HepG2 (cell line): ENCODE measurements at regions not wholly inside any gene's neighbourhood (a gene's known extent, or its start where the extent isn't known, plus 50 kb on each side); places are given as distances from the start of the nearest gene placed in this dataset.

Experiments used
- DNMT1 ChIP-seq: sonication (generic); formaldehyde crosslinking; IDR thresholded peaks from 2 replicates; pipeline ENCODE4 v1.5.1; 2020; ENCODE audit warnings: mild to moderate bottlenecking, missing genetic modification reagents
- EHMT2 ChIP-seq: fragments of 200-600 bp; sonication (generic); IDR thresholded peaks from 2 replicates; pipeline ENCODE4 v1.7.0; 2017; ENCODE audit warnings: antibody characterized with exemption, low read depth, low read length, borderline replicate concordance
- KIAA2018 ChIP-seq: sonication (generic); formaldehyde crosslinking; IDR thresholded peaks from 2 replicates; pipeline ENCODE4 v1.5.0; 2020; ENCODE audit warnings: mild to moderate bottlenecking, missing genetic modification reagents, borderline replicate concordance
- MAFK ChIP-seq, 2 experiments: IDR thresholded peaks in 1 of 2; conservative IDR thresholded peaks in 1 of 2; 2 replicates each; pipeline ENCODE4 v1.6.1; 2011; ENCODE audit warnings: improper control_type of control experiment in 2 of 2, low read length in 2 of 2
- MED1 ChIP-seq: sonication (generic); formaldehyde crosslinking; IDR thresholded peaks from 2 replicates; pipeline ENCODE4 v1.4.0; 2020; ENCODE audit warnings: missing genetic modification reagents
- MTF2 ChIP-seq: sonication (generic); formaldehyde crosslinking; IDR thresholded peaks from 2 replicates; pipeline ENCODE4 v1.5.0; 2020; ENCODE audit warnings: missing genetic modification reagents, borderline replicate concordance
- PATZ1 ChIP-seq: sonication (generic); formaldehyde crosslinking; IDR thresholded peaks from 2 replicates; pipeline ENCODE4 v1.4.0; 2020; ENCODE audit warnings: missing genetic modification reagents
- PITX1 ChIP-seq: sonication (generic); formaldehyde crosslinking; IDR thresholded peaks from 2 replicates; pipeline ENCODE4 v1.5.1; 2020; ENCODE audit warnings: mild to moderate bottlenecking, missing genetic modification reagents
- RARG ChIP-seq: sonication (generic); formaldehyde crosslinking; IDR thresholded peaks from 2 replicates; pipeline ENCODE4 v1.4.0; 2020; ENCODE audit warnings: low read depth, mild to moderate bottlenecking, missing genetic modification reagents
- RXRB ChIP-seq: IDR thresholded peaks from 2 replicates; pipeline ENCODE4 v1.6.1; 2016; ENCODE audit warnings: borderline replicate concordance, missing genetic modification reagents, missing compliant biosample characterization
- SMYD3 ChIP-seq: sonication (generic); formaldehyde crosslinking; IDR thresholded peaks from 2 replicates; pipeline ENCODE4 v1.8.1; 2023; ENCODE audit warnings: mild to moderate bottlenecking, missing genetic modification reagents
- SNAPC5 ChIP-seq: sonication (generic); formaldehyde crosslinking; IDR thresholded peaks from 2 replicates; pipeline ENCODE4 v1.8.1; 2023; ENCODE audit warnings: mild to moderate bottlenecking, missing genetic modification reagents, borderline replicate concordance
- ZBTB10 ChIP-seq: sonication (generic); formaldehyde crosslinking; IDR thresholded peaks from 2 replicates; pipeline ENCODE4 v1.4.0; 2020; ENCODE audit warnings: missing genetic modification reagents, borderline replicate concordance
- ZNF329 ChIP-seq: sonication (generic); formaldehyde crosslinking; IDR thresholded peaks from 2 replicates; pipeline ENCODE4 v1.9.0; 2021; ENCODE audit warnings: low read depth, mild to moderate bottlenecking, missing genetic modification reagents
- ZNF343 ChIP-seq: sonication (generic); formaldehyde crosslinking; IDR thresholded peaks from 2 replicates; pipeline ENCODE4 v1.4.0; 2020; ENCODE audit warnings: mild to moderate bottlenecking, missing genetic modification reagents
- ZNF674 ChIP-seq: sonication (generic); formaldehyde crosslinking; IDR thresholded peaks from 2 replicates; pipeline ENCODE4 v1.5.0; 2020; ENCODE audit warnings: low read depth, mild to moderate bottlenecking, missing genetic modification reagents

GRCh38 chr1:121519042-121519755 is 334.4 kb downstream of the SRGAP2C start (continued):
- TF ChIP-seq DNMT1 (CRISPR knock-in tag) (no peak), ZNF343 (peak; percentile 83), SMYD3 (no peak), ZNF329 (CRISPR knock-in tag) (0 out of 2 replicates have a peak, but pooled peaks have one; percentile 40), EHMT2 (no peak), RXRB (CRISPR knock-in tag) (peak; percentile 51; the same call in 1 of the 2 replicates), PATZ1 (CRISPR knock-in tag) (peak; percentile 49; the same call in 1 of the 2 replicates), KIAA2018 (CRISPR knock-in tag) (no peak), PITX1 (CRISPR knock-in tag) (0 out of 2 replicates have a peak, but pooled peaks have one; percentile 45), MAFK (conservative IDR thresholded peaks at IDR 0.05 in 1 of 2, IDR thresholded peaks at IDR 0.05 in 1 of 2; ENCODE audit: low read length in 2 of 2) (no peak), ZBTB10 (CRISPR knock-in tag) (peak; percentile 99), ZNF674 (CRISPR knock-in tag) (peak; percentile 53; the same call in 1 of the 2 replicates), SNAPC5 (CRISPR knock-in tag) (no peak), MTF2 (no peak), MED1 (CRISPR knock-in tag) (peak; percentile 80), RARG (CRISPR knock-in tag) (no peak)
